Skeletal muscle cell (primary cell): ENCODE measurements at regions not wholly inside any gene's neighbourhood (a gene's known extent, or its start where the extent isn't known, plus 50 kb on each side); places are given as distances from the start of the nearest gene placed in this dataset.

ENCODE experiments used
- DNase-seq: peaks from one replicate; pipeline ENCODE4 v3.0.0-alpha.2; 2010; ENCODE audit warnings: low read depth
- H3K4me3 ChIP-seq: 2 replicates; pipeline ENCODE4 v1.5.1; 2011; ENCODE audit warnings: low read depth, mild to moderate bottlenecking, control low read depth, low read length, moderate library complexity

DNA sequence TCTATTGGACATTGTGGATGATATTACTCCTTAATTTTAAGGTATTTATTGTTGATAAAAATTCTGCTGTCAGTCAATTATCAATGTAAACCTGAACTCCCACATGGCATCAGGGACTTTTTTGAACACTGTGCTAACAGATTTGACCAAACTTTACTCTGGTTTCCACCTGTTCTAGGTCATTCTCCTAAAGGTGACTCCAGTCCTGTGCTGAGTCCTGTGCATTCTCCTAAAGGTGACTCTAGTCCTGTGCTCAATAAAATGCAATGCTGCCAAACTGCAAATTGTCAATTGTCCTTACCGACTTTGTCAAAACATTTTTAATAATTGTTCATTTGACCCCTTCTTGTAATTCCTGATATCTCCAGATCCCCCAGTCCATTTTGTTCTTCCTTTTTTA lies 408.4 kb upstream of the EPHA7 start:
- no peak overlapping the region for H3K4me3 ChIP-seq
- DNase-seq = no peak

DNA sequence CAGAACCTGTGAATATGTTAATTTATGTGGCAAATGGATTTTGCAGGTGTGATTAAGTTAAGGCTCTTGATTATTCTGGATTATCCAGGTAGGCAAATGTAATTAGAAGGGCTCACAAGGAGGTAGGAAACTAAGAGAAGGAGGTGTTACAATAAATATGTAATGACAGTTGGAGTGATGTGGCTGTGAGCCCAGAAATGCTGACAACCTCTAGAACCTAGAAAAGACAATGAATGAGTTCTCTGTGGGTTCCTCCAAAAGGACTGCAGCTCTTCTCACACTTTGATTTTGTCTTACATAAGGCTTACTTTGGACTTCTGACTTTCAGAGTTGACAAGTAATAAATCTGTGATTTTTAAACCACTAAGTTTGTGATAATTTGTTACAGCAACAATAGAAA lies 406.6 kb upstream of the EPHA7 start:
- no peak overlapping the region for H3K4me3 ChIP-seq
- no peak for DNase-seq

DNA sequence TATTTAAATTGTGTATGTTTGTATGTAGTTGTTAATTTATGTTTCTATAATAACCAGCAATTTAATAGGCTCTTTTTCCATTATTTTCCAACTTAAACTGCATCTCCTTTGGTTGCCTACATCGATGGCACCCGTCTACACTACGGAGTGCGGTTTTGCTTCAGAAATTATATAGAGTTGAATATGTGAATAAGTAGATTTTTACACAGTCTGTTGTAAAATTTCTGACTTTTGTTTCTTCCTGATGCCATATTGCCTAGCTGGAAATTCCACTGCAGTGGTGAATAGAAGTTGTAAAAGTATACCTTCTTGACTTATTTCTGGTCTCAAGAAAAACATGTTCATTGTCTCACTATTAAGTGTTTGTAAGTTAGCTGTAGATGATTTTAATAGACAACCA lies 404.1 kb upstream of the EPHA7 start:
- no peak for DNase-seq

DNA sequence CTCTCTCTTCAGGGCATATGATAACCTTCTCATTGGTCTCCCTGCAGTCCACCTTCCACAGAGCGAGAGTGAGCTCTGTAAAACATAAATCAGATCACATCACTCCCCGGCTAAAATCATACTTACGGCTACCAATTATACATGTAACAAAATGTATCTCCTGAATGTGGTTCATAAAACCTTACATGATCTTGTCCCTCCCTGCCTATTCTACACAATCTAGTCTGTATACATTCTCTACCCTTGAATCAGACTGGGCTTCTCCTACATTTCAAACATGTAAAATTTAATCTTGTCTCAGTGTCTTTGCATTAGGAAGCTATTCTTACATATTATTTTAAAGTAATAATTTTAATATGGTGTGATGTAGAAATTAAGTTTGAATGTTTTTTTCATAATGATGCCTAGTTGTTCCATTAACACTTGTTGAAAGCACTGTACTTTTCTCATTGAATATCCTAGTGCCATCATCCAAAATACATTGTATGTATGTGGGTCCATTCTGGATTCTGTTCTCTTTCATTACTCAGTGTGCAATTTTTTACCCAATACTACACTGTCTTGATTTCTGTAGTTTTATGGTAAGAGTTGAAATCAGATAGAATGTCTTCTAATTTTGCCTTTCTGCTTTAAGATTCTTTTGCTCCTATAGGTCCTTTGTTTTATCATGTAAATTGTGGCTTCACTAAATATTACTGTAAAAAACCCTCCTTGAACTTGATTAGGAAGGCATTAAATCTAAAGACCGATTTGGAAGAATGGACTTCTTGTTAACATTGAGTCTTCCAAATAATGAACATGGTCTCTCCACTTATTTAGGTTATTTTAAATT lies 403.3 kb upstream of the EPHA7 start:
- DNase-seq = no peak
- no peak overlapping the region for H3K4me3 ChIP-seq

More for the DNA sequence above, 404.1 kb upstream of the EPHA7 start:
- H3K4me3 ChIP-seq = no peak overlapping the region

DNA sequence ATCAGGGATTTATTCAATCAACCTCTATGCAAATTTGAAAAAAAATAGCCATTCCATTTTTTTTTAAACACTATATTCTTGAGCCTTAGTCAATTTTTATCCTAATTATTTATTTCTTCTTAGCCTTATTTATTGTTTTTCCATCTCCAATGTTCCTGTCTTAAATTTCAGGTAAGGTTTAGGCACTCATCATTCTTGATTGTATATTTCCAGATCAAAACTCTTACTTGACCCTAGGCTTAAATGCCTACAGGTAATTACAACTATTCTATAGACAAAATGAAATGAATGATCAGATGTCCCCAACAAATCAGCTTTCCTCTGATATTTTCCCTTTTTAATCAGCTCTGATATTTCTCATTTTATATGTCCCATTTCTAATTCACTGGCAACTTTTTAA lies 402.6 kb upstream of the EPHA7 start:
- H3K4me3 ChIP-seq = no peak overlapping the region
- DNase-seq = no peak

DNA sequence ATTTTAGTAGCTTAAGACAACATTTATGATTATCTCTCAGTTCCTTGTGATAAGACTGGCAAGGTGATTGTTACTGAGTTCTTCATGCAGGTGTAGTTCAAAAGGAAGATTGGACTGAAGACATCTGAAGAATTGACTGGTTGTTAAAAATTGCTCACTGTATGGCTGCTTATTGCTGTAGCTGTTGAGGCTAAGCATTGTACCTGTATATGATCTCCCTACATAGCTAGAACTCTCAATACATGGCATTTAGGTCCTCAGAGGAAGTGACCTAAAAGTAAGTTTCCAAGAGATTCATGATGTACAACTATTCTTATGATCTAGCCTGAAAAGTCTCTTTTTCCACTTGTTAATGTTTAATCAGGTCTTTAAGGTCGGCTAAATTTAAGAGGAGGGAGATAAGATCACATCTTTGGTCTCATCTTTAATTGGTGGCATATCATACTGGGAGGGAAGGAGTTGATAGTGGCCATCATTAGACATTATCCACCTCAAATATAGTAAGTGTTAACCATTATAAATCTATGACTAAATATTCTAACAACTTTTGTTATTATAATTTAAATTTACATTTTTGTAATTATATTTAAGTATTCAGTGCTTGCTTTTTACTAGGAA lies 401.2 kb upstream of the EPHA7 start:
- H3K4me3 ChIP-seq = no peak overlapping the region
- no peak for DNase-seq

DNA sequence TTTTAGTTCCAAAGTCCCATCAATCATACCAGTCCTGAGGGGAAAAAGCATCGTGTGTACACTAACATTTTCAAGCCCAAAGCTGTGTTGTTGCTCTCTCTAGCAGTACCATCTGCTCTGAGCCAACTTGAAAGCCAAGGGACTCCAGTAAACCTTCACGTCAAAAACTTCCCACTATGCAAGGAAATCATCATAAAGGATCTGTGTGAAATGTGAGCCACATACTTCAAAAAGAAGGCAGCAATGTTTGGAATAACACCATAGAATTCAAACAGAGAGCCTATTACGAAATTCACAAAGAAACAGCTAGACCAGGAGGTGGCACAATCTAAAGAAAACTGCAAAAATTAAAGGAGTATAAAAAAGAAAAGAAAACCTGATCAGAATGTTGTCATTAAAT lies 399.8 kb upstream of the EPHA7 start:
- H3K4me3 ChIP-seq = no peak overlapping the region
- peak; percentile 21 for DNase-seq

DNA sequence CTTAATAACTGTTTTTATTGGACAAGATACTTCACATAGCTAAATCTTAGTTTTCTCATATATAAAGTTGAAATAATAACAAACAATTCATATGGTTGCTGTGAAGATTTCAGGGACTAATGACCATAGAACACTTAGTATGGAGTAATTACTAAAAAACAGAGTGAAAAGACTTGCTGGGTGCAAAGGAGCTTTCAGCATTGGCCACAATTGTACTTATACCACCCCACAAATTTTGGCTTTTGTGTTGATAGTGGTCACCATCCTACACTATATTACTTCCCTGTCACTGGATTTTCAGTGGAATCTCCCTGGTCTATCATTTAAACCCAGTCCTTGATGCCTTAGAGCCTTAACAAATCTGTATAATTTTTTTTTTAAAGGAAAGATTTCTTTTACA lies 398.6 kb upstream of the EPHA7 start:
- H3K4me3 ChIP-seq = no peak overlapping the region
- no peak for DNase-seq

DNA sequence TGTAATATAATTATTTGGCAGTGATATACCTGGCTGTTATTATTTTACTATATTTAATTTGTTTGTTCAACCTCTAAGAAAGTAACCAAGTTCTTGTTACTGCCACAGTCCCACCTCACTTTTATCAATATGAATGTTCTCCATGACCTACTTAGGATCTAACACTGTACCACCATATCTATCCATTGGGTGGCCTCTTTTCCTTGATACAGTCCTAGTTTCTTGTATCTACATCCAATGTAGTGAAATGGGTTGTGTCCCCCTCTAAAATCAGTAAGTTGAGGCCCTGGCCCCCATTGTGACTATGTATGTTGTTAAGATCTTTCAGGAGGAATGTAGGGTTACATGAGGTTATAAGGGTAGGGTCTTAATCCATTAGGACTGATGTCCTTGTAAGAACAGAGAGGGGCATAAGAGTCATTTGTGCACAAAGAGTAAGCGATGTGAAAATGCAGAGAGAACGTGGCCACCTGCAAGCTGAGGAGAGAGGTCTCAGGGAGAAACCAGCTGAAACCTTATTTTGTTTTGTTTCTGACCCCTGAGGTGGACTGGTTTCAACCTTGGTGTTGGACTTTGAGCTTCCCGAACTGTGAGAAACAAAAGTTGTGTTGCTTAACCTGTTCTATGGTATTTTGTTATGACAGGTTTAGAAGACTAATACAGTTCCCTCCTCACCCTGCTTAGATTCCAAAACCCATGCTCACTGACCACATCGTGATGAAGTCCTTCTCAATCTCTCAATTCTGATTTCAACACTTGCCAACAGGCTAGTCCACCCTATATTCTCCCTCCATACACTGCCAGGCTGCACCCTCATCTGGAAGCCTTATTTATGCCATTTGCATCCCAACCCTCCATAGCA lies 387.3 kb upstream of the EPHA7 start:
- no peak for DNase-seq
- H3K4me3 ChIP-seq = no peak overlapping the region

DNA sequence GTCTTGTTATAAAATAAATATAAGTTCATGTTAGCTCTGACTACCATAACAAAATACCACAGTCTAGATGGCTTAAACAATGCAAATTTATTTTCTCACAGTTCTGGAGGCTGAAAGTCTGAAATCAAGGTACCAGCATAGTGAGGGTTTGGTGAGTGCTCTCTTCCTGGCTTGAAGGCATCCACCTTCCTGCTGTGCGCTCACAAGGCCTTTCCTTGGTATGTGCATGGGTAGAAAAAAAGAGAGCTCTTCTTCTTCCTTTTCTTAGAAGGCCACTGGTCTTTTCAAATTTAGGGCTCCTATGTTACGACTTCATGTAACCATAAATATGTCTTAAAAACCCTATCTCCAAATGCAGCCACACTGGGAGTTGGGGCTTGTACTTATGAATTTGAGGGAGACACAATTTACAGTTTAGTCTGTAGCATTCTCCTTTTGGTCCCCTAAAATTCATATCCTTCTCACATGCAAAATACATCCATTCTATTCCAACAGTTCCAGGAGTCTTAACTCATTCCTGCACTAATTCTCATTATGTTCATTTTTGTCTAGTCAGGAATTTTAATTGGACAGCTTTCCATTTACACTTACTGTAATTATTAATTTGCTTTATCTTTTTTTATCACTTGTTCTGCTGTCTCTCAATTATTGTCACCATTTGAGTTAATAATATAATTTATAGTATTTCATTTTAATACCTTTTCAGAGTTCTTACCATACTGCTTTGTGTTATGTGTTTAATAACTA lies 381.9 kb upstream of the EPHA7 start:
- H3K4me3 ChIP-seq = no peak overlapping the region
- no peak for DNase-seq

DNA sequence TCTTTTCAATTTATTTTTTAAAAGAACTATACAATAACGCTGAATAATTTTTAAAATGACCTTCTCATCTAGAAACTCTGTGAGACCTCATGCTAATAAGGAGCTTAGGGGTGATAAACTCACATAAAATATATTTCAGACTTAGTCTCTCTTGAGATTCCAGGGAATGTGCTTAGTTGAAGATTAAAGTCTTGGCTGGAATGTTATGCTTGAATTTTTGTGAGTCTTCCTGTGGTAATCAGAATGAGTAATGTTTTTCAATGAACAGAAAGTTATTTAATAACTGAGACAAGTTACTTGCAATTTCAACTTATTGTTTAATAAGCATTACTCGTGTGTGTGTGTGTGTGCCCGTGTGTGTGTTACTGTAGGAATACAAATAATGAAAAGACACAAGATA lies 379.9 kb upstream of the EPHA7 start:
- DNase-seq = no peak
- H3K4me3 ChIP-seq = no peak overlapping the region

DNA sequence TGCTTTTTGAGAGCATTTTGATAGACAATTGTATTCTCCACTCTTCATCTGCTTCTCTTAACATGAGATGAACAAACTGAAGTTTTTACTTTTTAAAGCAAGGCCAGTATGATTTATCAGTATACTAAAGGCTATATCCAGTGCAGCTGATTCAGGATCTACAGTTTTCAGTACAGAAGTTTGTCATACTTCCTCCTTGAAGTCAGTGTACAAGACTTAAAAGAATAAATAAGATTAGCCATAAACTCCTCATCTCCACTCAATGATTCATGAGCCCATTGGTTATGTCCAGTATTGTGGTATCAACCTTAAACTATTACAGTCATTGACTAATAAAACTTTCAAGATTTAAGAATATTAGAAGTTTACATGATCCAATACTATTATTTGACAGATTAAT lies 374.8 kb upstream of the EPHA7 start:
- no peak for DNase-seq
- H3K4me3 ChIP-seq = no peak overlapping the region

DNA sequence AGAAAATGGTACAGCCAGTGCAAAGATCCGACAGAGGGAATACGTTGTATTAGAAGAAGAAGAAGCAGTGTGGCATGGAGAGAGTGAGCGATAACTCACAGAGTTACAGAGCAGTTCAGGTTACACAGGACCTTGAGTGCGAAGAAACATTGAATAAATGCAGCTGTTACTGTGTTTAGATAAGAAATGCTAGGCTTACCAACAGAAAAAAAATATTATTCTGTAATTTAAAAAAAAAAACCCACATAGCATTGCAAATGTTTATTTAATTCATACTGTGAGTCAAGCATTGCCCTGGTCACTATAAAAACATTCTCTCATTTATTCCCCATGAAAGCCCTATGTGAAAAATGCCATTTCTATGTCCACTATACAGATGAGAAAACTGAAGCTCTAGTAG lies 373.4 kb upstream of the EPHA7 start:
- no peak for DNase-seq

DNA sequence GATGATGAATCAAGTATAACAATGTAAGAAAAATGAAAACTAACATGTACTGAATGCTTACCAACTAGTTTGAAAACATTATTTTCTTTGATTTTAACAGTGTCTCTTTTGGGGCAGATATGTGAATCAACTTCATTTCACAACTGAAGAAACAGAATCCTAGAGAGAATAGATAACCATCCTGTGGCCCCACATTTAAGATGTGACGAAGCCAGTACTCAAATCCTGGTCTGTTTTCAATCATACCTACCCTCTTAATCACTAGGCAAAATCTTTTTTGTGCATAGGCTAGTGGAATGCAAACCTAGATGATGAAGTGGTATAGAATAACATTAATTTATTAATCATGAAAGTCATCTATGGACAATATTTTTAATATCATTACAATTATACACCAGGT lies 371.6 kb upstream of the EPHA7 start:
- no peak for DNase-seq
- H3K4me3 ChIP-seq = no peak overlapping the region

More for the DNA sequence above, 373.4 kb upstream of the EPHA7 start:
- H3K4me3 ChIP-seq = no peak overlapping the region

DNA sequence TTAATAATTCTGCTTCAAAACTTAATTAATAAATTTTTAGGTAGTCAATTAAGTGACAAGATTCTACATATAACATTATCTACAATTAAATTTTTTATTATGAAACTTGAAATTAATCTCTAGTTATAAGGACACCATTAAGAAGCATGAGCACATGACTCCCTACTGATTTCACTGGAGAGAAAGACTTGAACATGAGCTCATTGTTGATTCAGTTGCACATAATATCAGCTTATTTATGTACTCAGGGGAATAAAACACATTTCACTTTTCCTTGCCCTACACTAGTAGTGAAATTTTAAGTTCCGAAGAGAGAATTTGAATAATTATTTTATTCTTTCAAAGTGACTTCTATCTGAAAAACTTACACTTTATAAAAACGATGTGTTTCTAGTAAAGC lies 370.2 kb upstream of the EPHA7 start:
- no peak for DNase-seq

DNA sequence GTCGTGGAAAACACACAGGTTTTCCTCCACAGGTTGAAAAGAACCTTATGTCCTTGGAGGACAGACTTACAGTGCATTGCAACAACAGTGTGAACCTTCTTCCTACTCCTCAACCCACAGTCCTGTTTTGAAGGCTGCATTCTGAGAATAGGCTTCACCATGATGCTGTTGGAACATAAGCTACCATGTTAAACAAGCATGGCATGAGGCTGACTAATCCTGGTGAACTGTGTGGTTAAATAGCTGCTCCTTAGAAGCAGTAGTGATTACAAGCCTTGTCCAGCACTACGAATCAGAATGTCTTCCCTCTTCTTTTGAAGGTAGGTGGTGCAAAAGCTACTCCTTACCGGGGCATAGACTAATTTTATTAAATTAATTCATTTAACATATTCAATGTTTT lies 368.5 kb upstream of the EPHA7 start:
- no peak overlapping the region for H3K4me3 ChIP-seq
- peak; percentile 67 for DNase-seq

More for the DNA sequence above, 370.2 kb upstream of the EPHA7 start:
- no peak overlapping the region for H3K4me3 ChIP-seq

DNA sequence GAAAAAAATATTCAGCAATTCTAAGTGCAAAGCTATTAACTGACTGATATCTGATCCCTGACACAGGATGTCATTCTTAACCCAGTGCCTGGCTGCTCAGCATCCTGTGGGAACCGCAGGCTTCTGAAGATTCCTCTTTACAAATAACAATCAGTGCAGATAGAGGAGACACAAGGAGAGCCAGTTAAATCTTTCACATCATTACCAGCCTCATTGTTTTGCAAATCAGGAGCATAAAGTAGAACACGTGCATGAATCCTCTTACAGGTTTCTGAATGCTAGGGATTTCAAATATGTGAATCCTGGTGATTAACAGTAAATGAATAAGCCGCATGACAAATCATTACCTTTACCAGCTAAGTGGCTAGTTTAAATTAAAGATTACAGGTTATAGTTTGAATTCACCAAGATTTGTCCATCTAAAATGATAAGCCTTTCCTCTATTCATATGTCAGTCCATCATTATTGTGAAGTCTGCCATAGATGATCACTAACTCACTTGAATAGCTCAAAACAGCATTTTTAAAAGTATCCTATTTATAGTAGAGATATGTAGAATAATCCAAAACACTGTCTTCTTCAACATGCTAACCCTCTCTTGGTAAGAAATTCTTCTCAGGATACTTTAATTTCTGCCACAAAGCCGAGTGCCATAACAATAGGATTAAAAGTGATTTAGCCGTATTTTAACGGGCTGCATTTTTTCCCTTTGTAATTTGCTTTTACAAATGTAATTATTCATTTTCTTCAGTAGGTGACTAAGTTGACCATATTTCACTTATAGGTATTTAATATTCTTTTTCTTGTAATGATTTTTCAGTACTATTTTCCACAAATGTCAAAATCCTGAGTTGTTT lies 367.3 kb upstream of the EPHA7 start:
- DNase-seq = no peak
- no peak overlapping the region for H3K4me3 ChIP-seq

DNA sequence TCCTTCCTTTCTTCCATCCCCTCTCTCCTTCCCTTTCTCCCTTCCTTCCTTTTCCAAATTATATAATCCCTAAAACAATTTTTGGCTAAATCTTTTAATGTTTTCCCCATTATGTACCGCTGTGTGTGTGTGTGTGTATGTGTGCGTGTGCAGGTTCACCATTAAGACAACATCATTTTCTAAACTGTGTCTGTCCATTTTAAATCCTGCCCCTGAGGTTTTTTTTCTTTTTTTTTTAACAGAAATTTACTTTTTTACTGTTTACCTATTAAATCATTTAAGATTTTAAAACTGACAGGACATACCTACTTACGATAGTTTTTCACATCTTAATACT lies 366.3 kb upstream of the EPHA7 start:
- peak overlapping the region; percentile 31 for H3K4me3 ChIP-seq

More for the DNA sequence above, 366.3 kb upstream of the EPHA7 start:
- DNase-seq = no peak
